AG04450 (cell line): ENCODE measurements at regions not wholly inside any gene's neighbourhood (a gene's known extent, or its start where the extent isn't known, plus 50 kb on each side); places are given as distances from the start of the nearest gene placed in this dataset.

ENCODE experiments used
- CTCF ChIA-PET: fragments of 300-600, 350-600 bp; formaldehyde crosslinking; extraction: SDS; loops from one replicate; lab custom pipeline; 2022; ENCODE audit warnings: antibody characterized with exemption, inconsistent platforms; lab: Charles Lee
- POLR2A ChIA-PET: fragments of 350-600 bp; formaldehyde crosslinking; extraction: SDS; loops from one replicate; lab custom pipeline; 2021; ENCODE audit warnings: antibody characterized with exemption, inconsistent platforms; lab: Yijun Ruan, JAX
- DNase-seq: peaks from one replicate; pipeline ENCODE4 v3.0.0-alpha.2; 2011; ENCODE audit warnings: low read depth, low spot score
- H3K27ac ChIP-seq: one replicate; pipeline ENCODE4 v1.5.1; 2012; ENCODE audit warnings: low read depth, low read length, control low read depth
- H3K27me3 ChIP-seq: one replicate; pipeline ENCODE4 v1.6.0; 2012; ENCODE audit warnings: low read length; ENCODE audit not compliant: control insufficient read depth, insufficient read depth
- H3K4me3 ChIP-seq: 2 replicates; pipeline ENCODE4 v1.5.1; 2011; ENCODE audit warnings: mild to moderate bottlenecking, low read depth, low read length, control low read depth
- H3K9me3 ChIP-seq: 2 replicates; pipeline ENCODE4 v1.5.1; 2012; ENCODE audit warnings: low read length; ENCODE audit not compliant: control insufficient read depth, insufficient read depth
- CTCF ChIP-seq: IDR thresholded peaks from 2 replicates; pipeline ENCODE4 v1.5.1; 2011; ENCODE audit warnings: low read depth, low read length, control low read depth, inconsistent platforms

GRCh38 chr2:173452416-173452815, 97.7 kb downstream of the CDCA7 start:
- no peak for TF ChIP-seq CTCF
- H3K27me3 ChIP-seq, result peaks cover 27% of the 10 kb centered on the region
- H3K27ac ChIP-seq, result no peak overlapping the region
- no peak for DNase-seq
- ChIA-PET POLR2A (no interaction called here), CTCF (interaction anchor here (0.6 kb wide), 1 partner anchor 49 kb away, joined by 3 read pairs; no protein-coding TSS in a partner anchor)
- H3K4me3 ChIP-seq, result no peak overlapping the region
- H3K9me3 ChIP-seq, result no peaks in the 10 kb centered on the region

GRCh38 chr2:173456960-173457359, 102.3 kb downstream of the CDCA7 start:
- CTCF ChIA-PET, result no interaction called here
- Histone ChIP-seq H3K4me3 (no peak overlapping the region), H3K9me3 (no peaks in the 10 kb centered on the region), H3K27me3 (peaks cover 27% of the 10 kb centered on the region), H3K27ac (no peak overlapping the region)
- DNase-seq, result no peak
- POLR2A ChIA-PET, result no interaction called here
- no peak for TF ChIP-seq CTCF

- Histone ChIP-seq H3K9me3 (no peaks in the 10 kb centered on the region), H3K27me3 (peaks cover 27% of the 10 kb centered on the region), H3K27ac (no peak overlapping the region), H3K4me3 (no peak overlapping the region)
- POLR2A ChIA-PET, result no interaction called here
- CTCF ChIA-PET, result no interaction called here
- no peak for TF ChIP-seq CTCF
- DNase-seq, result no peak
These were observed 102.7 kb downstream of the CDCA7 start for GRCh38 chr2:173457366-173457765.

- Histone ChIP-seq H3K27me3 (peaks cover 21% of the 10 kb centered on the region), H3K4me3 (no peak overlapping the region), H3K9me3 (no peaks in the 10 kb centered on the region), H3K27ac (no peak overlapping the region)
- DNase-seq, result no peak
- POLR2A ChIA-PET, result no interaction called here
- CTCF ChIA-PET, result no interaction called here
- no peak for TF ChIP-seq CTCF
These were observed 104.5 kb downstream of the CDCA7 start for GRCh38 chr2:173458991-173459780.
